Kidney epithelial cell (primary cell): ENCODE measurements at regions not wholly inside any gene's neighbourhood (a gene's known extent, or its start where the extent isn't known, plus 50 kb on each side); places are given as distances from the start of the nearest gene placed in this dataset.

Experiments
- DNase-seq: peaks from one replicate; pipeline ENCODE4 v3.0.0-alpha.2; 2010; ENCODE audit warnings: low read depth
- H3K27me3 ChIP-seq: 2 replicates; pipeline ENCODE4 v1.6.0; 2011; ENCODE audit warnings: low read length; ENCODE audit not compliant: control insufficient read depth, insufficient read depth
- H3K36me3 ChIP-seq: 2 replicates; pipeline ENCODE4 v1.5.1; 2011; ENCODE audit warnings: low read length; ENCODE audit not compliant: control insufficient read depth, insufficient read depth
- H3K4me3 ChIP-seq: 2 replicates; pipeline ENCODE4 v1.5.1; 2011; ENCODE audit warnings: low read depth, mild to moderate bottlenecking, control low read depth, low read length
- CTCF ChIP-seq: IDR thresholded peaks from 2 replicates; pipeline ENCODE4 v1.5.1; 2011; ENCODE audit warnings: mild to moderate bottlenecking, moderate library complexity, low read length, control low read depth, inconsistent platforms; ENCODE audit not compliant: insufficient read depth, poor library complexity, severe bottlenecking

GRCh38 chr10:111784946-111785465 lies 398.6 kb downstream of the GPAM start:
- no peak for DNase-seq
- TF ChIP-seq CTCF: no peak
- H3K27me3 ChIP-seq: no peaks in the 10 kb centered on the region
- no peak overlapping the region for H3K4me3 ChIP-seq
- no peaks in the 10 kb centered on the region for H3K36me3 ChIP-seq

- no peaks in the 10 kb centered on the region for H3K27me3 ChIP-seq
- no peak overlapping the region for H3K4me3 ChIP-seq
- no peak for TF ChIP-seq CTCF
- H3K36me3 ChIP-seq: no peaks in the 10 kb centered on the region
- no peak for DNase-seq
Measured at GRCh38 chr10:111785921-111786320, 397.6 kb downstream of the GPAM start.

DNA sequence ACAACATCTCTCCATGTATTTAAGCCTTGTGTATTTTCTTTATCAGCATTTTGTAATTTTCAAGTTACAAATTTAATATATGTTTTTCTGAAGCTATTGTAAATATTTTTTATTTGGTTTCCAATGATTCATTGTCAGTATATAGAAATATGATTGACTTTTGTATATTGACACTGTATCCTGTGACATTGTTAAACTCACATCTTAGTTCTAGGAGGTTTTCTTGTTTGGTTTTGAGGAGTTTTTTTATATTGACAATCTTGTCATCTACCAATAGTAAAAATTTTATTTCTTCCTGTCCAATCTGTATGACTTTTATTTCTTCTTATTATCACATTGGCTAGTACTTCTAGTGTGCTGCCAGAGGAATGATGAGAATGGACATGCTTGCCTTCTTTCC lies 393.7 kb downstream of the GPAM start:
- Histone ChIP-seq H3K4me3 (no peak overlapping the region), H3K27me3 (no peaks in the 10 kb centered on the region), H3K36me3 (no peaks in the 10 kb centered on the region)
- TF ChIP-seq CTCF: no peak
- no peak for DNase-seq

DNA sequence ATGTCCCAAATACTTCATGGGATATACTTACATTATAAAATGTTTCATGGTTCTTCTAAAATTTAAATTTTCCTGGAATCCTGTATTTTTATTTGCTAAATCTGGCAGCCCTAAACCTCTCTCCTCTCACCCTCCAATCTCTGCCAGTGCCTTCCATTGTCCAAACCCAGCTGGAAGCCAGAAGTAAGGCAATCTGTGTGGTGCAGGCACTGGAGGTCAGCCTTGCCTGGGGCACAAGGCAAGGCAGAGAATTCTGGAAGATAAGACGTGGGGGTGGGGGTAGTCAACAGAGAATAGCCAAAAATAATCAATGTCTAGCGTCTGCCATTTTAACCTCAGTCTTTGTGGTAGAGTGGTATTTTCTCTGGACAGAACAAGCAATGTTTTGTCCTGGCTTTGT lies 381.7 kb downstream of the GPAM start:
- H3K27me3 ChIP-seq: no peaks in the 10 kb centered on the region
- H3K4me3 ChIP-seq: no peak overlapping the region
- DNase-seq: no peak

GRCh38 chr10:111804781-111805180 lies 378.8 kb downstream of the GPAM start:
- no peak overlapping the region for H3K4me3 ChIP-seq
- DNase-seq: no peak
- no peaks in the 10 kb centered on the region for H3K27me3 ChIP-seq
- TF ChIP-seq CTCF: no peak
- H3K36me3 ChIP-seq: no peaks in the 10 kb centered on the region

More for the DNA sequence above, 381.7 kb downstream of the GPAM start:
- no peaks in the 10 kb centered on the region for H3K36me3 ChIP-seq
- TF ChIP-seq CTCF: no peak

DNA sequence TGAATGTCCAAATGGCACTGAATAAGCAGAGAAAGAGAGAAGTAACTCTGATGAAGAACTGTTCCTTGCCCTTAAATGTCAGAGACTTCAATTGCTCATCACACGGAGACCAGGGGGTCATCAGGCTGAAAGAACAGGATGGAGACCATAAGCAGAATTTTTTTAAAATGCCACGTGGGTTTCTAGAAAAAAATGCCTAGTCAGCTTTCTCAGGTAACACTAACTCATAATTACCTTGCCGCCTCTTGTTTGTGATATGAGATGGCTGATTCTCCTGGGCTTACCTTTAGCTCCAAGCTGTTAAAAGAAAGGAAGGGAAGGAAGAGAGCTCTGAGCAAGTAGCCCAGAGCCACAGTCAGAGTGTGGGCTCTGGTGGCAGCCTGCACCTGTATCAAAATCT lies 372.0 kb downstream of the GPAM start:
- Histone ChIP-seq H3K27me3 (no peaks in the 10 kb centered on the region), H3K36me3 (no peaks in the 10 kb centered on the region), H3K4me3 (no peak overlapping the region)
- no peak for DNase-seq
- no peak for TF ChIP-seq CTCF
